Ishikawa (cell line): ENCODE measurements at regions not wholly inside any gene's neighbourhood (a gene's known extent, or its start where the extent isn't known, plus 50 kb on each side); places are given as distances from the start of the nearest gene placed in this dataset.

Experiments used
- EP300 ChIP-seq: IDR thresholded peaks from 2 replicates; pipeline ENCODE4 v1.6.1; 2012; ENCODE audit warnings: borderline replicate concordance
- RAD21 ChIP-seq: IDR thresholded peaks from 2 replicates; pipeline ENCODE4 v1.6.1; 2012; ENCODE audit warnings: low read depth
- TAF1 ChIP-seq: IDR thresholded peaks from 2 replicates; pipeline ENCODE4 v1.6.1; 2012; ENCODE audit warnings: low read depth, mild to moderate bottlenecking
- TCF12 ChIP-seq: IDR thresholded peaks from 2 replicates; pipeline ENCODE4 v1.6.1; 2012; ENCODE audit warnings: low read depth
- TEAD4 ChIP-seq: IDR thresholded peaks from 2 replicates; pipeline ENCODE4 v1.6.1; 2012
- YY1 ChIP-seq: IDR thresholded peaks from 2 replicates; pipeline ENCODE4 v1.6.1; 2012; ENCODE audit warnings: low read depth
- TF ChIP-seq, protein P1 (sequence below): IDR thresholded peaks from 2 replicates; pipeline ENCODE4 v1.6.1; 2012

DNA sequence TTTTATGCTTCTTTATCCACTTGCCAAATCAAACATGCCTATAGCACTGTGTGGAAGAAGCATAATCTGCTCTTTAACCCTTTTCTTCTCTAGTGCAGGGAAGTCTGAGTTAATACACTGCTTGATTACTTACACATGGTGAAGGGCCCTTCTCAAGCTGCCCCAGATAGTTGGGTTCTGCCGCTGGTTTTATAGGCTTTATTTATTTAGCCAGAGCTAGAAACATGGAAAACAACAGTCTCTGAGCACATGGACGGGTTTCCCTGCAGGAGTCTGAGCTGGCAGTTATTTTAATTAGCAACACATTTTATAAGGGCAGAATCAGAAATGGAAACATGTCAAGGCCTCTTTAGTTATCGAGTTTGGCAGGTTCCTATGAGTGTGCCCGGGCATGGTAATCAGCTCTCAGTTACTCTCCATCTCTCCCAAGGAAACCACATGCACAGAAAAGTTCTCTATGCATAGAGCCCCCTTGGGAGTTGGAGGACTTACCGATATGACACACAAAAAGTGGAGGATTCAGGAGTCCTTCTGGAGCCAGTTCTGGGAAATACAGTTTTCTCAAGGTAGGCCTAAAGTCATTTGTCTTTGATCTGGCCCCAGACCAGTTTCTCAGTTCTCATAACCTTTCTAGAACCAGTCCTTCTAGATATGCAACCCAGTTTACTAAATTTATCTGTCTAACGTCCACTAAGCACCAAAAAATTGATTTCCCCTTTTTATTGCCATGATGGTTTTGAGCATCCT, 564.8 kb downstream of the ACTL7B start:
- TF ChIP-seq, protein P1, sequence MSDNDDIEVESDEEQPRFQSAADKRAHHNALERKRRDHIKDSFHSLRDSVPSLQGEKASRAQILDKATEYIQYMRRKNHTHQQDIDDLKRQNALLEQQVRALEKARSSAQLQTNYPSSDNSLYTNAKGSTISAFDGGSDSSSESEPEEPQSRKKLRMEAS: no peak
- TF ChIP-seq YY1: no peak
- no peak for TF ChIP-seq EP300
- no peak for TF ChIP-seq TAF1
- TF ChIP-seq TCF12: no peak
- no peak for TF ChIP-seq TEAD4
- no peak for TF ChIP-seq RAD21
